GM18498 (cell line): ENCODE measurements at regions not wholly inside any gene's neighbourhood (a gene's known extent, or its start where the extent isn't known, plus 50 kb on each side); places are given as distances from the start of the nearest gene placed in this dataset.
"Not testable (repeated sequence)": the region's sequence is repeated elsewhere in the genome, so short reads cannot be mapped to it uniquely, and the experiment has no call there.

Experiments
- ATAC-seq: cut with Tn5 transposase; IDR thresholded peaks from one replicate; pipeline ENCODE4 v1.9.1; 2021; ENCODE audit warnings: mild to moderate bottlenecking, moderate library complexity; ENCODE audit not compliant: unreplicated experiment

GRCh38 chrX:44675362-44676024 is 132.8 kb upstream of the FUNDC1 start:
- no peak for ATAC-seq

- ATAC-seq = no peak
These were observed 132.2 kb upstream of the FUNDC1 start for GRCh38 chrX:44674906-44675305.

GRCh38 chrX:44669626-44670025 is 127.0 kb upstream of the FUNDC1 start:
- ATAC-seq = no peak

- no peak for ATAC-seq
These were observed 125.1 kb upstream of the FUNDC1 start for GRCh38 chrX:44667771-44668170.

- not testable (repeated sequence) for ATAC-seq
These were observed 115.1 kb upstream of the FUNDC1 start for GRCh38 chrX:44657718-44658246.

GRCh38 chrX:44651358-44651757 is 108.7 kb upstream of the FUNDC1 start:
- no peak for ATAC-seq

GRCh38 chrX:44643723-44644122 is 101.1 kb upstream of the FUNDC1 start:
- no peak for ATAC-seq

- ATAC-seq = no peak
These were observed 94.6 kb upstream of the FUNDC1 start for GRCh38 chrX:44637282-44637681.

- ATAC-seq = no peak
These were observed 78.4 kb upstream of the FUNDC1 start for GRCh38 chrX:44621078-44621477.

- no peak for ATAC-seq
These were observed 76.4 kb upstream of the FUNDC1 start for GRCh38 chrX:44619039-44619438.

- peak; percentile 89 for ATAC-seq
These were observed 53.6 kb upstream of the FUNDC1 start for GRCh38 chrX:44596277-44596676.
